ENCODE measurements at regions not wholly inside any gene's neighbourhood (a gene's known extent, or its start where the extent isn't known, plus 50 kb on each side); places are given as distances from the start of the nearest gene placed in this dataset.

- H3K4me3 ChIP-seq (ENCODE audit: low read depth, low read length) = no peak overlapping the region
- no peak for TF ChIP-seq CTCF (conservative IDR thresholded peaks at IDR 0.05; ENCODE audit: low read depth, low read length)
- no peak for DNase-seq (ENCODE audit: low read depth)
These were observed 1352.5 kb downstream of the ZPLD1 start for GRCh38 chr3:103787164-103787871.

GRCh38 chr3:103787879-103788278, 1353.1 kb downstream of the ZPLD1 start:
- no peak for TF ChIP-seq CTCF (conservative IDR thresholded peaks at IDR 0.05; ENCODE audit: low read depth, low read length)
- DNase-seq (ENCODE audit: low read depth) = no peak
- no peak overlapping the region for H3K4me3 ChIP-seq (ENCODE audit: low read depth, low read length)

- H3K4me3 ChIP-seq (ENCODE audit: low read depth, low read length) = no peak overlapping the region
- DNase-seq (ENCODE audit: low read depth) = no peak
- TF ChIP-seq CTCF (conservative IDR thresholded peaks at IDR 0.05; ENCODE audit: low read depth, low read length) = no peak
These were observed 1357.1 kb downstream of the ZPLD1 start for GRCh38 chr3:103791786-103792515.

- H3K4me3 ChIP-seq (ENCODE audit: low read depth, low read length) = no peak overlapping the region
- DNase-seq (ENCODE audit: low read depth) = no peak
- peak; percentile 47 for TF ChIP-seq CTCF (conservative IDR thresholded peaks at IDR 0.05; ENCODE audit: low read depth, low read length)
These were observed 1359.8 kb downstream of the ZPLD1 start for GRCh38 chr3:103794656-103795055.

- DNase-seq (ENCODE audit: low read depth) = no peak
- no peak for TF ChIP-seq CTCF (conservative IDR thresholded peaks at IDR 0.05; ENCODE audit: low read depth, low read length)
These were observed 1361.3 kb downstream of the ZPLD1 start for GRCh38 chr3:103796068-103796467.

GRCh38 chr3:103803787-103804186, 1369.0 kb downstream of the ZPLD1 start:
- no peak for TF ChIP-seq CTCF (conservative IDR thresholded peaks at IDR 0.05; ENCODE audit: low read depth, low read length)
- no peak overlapping the region for H3K4me3 ChIP-seq (ENCODE audit: low read depth, low read length)
- no peak for DNase-seq (ENCODE audit: low read depth)

More at GRCh38 chr3:103796068-103796467, 1361.3 kb downstream of the ZPLD1 start:
- no peak overlapping the region for H3K4me3 ChIP-seq (ENCODE audit: low read depth, low read length)
